HUES64 (cell line): ENCODE measurements at regions not wholly inside any gene's neighbourhood (a gene's known extent, or its start where the extent isn't known, plus 50 kb on each side); places are given as distances from the start of the nearest gene placed in this dataset.

Experiments
- H3K27ac ChIP-seq: 2 replicates; pipeline ENCODE4 v1.7.0; 2013; ENCODE audit warnings: low read depth, low read length, inconsistent platforms
- H3K27me3 ChIP-seq: 2 replicates; pipeline ENCODE4 v1.6.1; 2013; ENCODE audit warnings: mild to moderate bottlenecking, low read length; ENCODE audit not compliant: insufficient read depth
- H3K36me3 ChIP-seq: 2 replicates; pipeline ENCODE4 v1.6.1; 2013; ENCODE audit warnings: mild to moderate bottlenecking, low read length; ENCODE audit not compliant: insufficient read depth
- H3K4me1 ChIP-seq: 2 replicates; pipeline ENCODE4 v1.6.1; 2013; ENCODE audit warnings: mild to moderate bottlenecking, low read length, moderate library complexity; ENCODE audit not compliant: insufficient read depth
- H3K4me3 ChIP-seq: 2 replicates; pipeline ENCODE4 v1.5.1; 2013; ENCODE audit warnings: mild to moderate bottlenecking, low read length, moderate library complexity
- H3K9ac ChIP-seq: 2 replicates; pipeline ENCODE4 v1.6.1; 2013; ENCODE audit warnings: mild to moderate bottlenecking, low read depth, low read length
- H3K9me3 ChIP-seq: 2 replicates; pipeline ENCODE4 v1.6.1; 2013; ENCODE audit warnings: low read depth, low read length; ENCODE audit not compliant: insufficient read depth
- WGBS: fragments of 150-250, 120-280 bp; methylation state at CpG from one replicate; pipeline ENCODE4 v1.1.7; 2013; ENCODE audit warnings: missing lambda C conversion rate; 5-methylcytosine and 5-hydroxymethylcytosine counted together

- Histone ChIP-seq H3K4me3 (no peak overlapping the region), H3K4me1 (no peaks in the 10 kb centered on the region), H3K9ac (no peak overlapping the region), H3K36me3 (no peaks in the 10 kb centered on the region), H3K9me3 (no peaks in the 10 kb centered on the region), H3K27ac (no peak overlapping the region), H3K27me3 (no peaks in the 10 kb centered on the region)
- 98% methylated on average over 3 of the region's 3 CpGs for WGBS
Measured at GRCh38 chr13:97583907-97584497, 150.0 kb downstream of the RAP2A start.

- Histone ChIP-seq H3K4me1 (no peaks in the 10 kb centered on the region), H3K27me3 (no peaks in the 10 kb centered on the region), H3K36me3 (no peaks in the 10 kb centered on the region), H3K9ac (no peak overlapping the region), H3K4me3 (no peak overlapping the region), H3K9me3 (no peaks in the 10 kb centered on the region), H3K27ac (no peak overlapping the region)
- WGBS, result 100% methylated on average over 1 of the region's 1 CpG
Measured at GRCh38 chr13:97586941-97587340, 153.0 kb downstream of the RAP2A start.

GRCh38 chr13:97588993-97589392, 155.0 kb downstream of the RAP2A start:
- WGBS, result 100% methylated on average over 1 of the region's 1 CpG
- no peak overlapping the region for H3K4me3 ChIP-seq

GRCh38 chr13:97600458-97601075, 166.6 kb downstream of the RAP2A start:
- H3K4me3 ChIP-seq, result no peak overlapping the region
- no peak overlapping the region for H3K27ac ChIP-seq
- H3K9ac ChIP-seq, result no peak overlapping the region
- 54% methylated on average over 2 of the region's 3 CpGs for WGBS
- no peaks in the 10 kb centered on the region for H3K27me3 ChIP-seq
- peaks cover 16% of the 10 kb centered on the region for H3K9me3 ChIP-seq
- H3K4me1 ChIP-seq, result peaks cover 15% of the 10 kb centered on the region
- H3K36me3 ChIP-seq, result no peaks in the 10 kb centered on the region

More at GRCh38 chr13:97588993-97589392, 155.0 kb downstream of the RAP2A start:
- H3K27ac ChIP-seq, result no peak overlapping the region
- no peak overlapping the region for H3K9ac ChIP-seq
- no peaks in the 10 kb centered on the region for H3K27me3 ChIP-seq
- no peaks in the 10 kb centered on the region for H3K9me3 ChIP-seq
- no peaks in the 10 kb centered on the region for H3K36me3 ChIP-seq
- no peaks in the 10 kb centered on the region for H3K4me1 ChIP-seq

GRCh38 chr13:97615266-97615665, 181.3 kb downstream of the RAP2A start:
- H3K9me3 ChIP-seq, result no peaks in the 10 kb centered on the region
- H3K36me3 ChIP-seq, result no peaks in the 10 kb centered on the region
- H3K27me3 ChIP-seq, result no peaks in the 10 kb centered on the region
- peaks cover 4% of the 10 kb centered on the region; the same call in 1 of the 2 replicates for H3K4me1 ChIP-seq
- H3K27ac ChIP-seq, result no peak overlapping the region
- 96% methylated on average over 3 of the region's 3 CpGs for WGBS
- no peak overlapping the region for H3K4me3 ChIP-seq
- no peak overlapping the region for H3K9ac ChIP-seq

- no peaks in the 10 kb centered on the region; the same call in 1 of the 2 replicates for H3K27me3 ChIP-seq
- no peaks in the 10 kb centered on the region for H3K9me3 ChIP-seq
- no peak overlapping the region for H3K9ac ChIP-seq
- H3K4me3 ChIP-seq, result no peak overlapping the region
- H3K4me1 ChIP-seq, result peaks cover 4% of the 10 kb centered on the region; the same call in 1 of the 2 replicates
- no peaks in the 10 kb centered on the region for H3K36me3 ChIP-seq
- H3K27ac ChIP-seq, result no peak overlapping the region
Measured at GRCh38 chr13:97616385-97616784, 182.4 kb downstream of the RAP2A start.

- no peak overlapping the region for H3K9ac ChIP-seq
- no peaks in the 10 kb centered on the region for H3K9me3 ChIP-seq
- H3K36me3 ChIP-seq, result no peaks in the 10 kb centered on the region
- 95% methylated on average over 14 of the region's 15 CpGs for WGBS
- H3K27ac ChIP-seq, result no peak overlapping the region
- H3K27me3 ChIP-seq, result no peaks in the 10 kb centered on the region; the same call in 1 of the 2 replicates
- H3K4me3 ChIP-seq, result no peak overlapping the region
- 0 out of 2 replicates have a peak, but pooled peaks cover 3% of the 10 kb centered on the region for H3K4me1 ChIP-seq
Measured at GRCh38 chr13:97621025-97621424, 187.1 kb downstream of the RAP2A start.

GRCh38 chr13:97621631-97622030, 187.7 kb downstream of the RAP2A start:
- 41% methylated on average over 10 of the region's 10 CpGs for WGBS
- Histone ChIP-seq H3K27ac (no peak overlapping the region), H3K36me3 (no peaks in the 10 kb centered on the region), H3K9ac (no peak overlapping the region), H3K9me3 (no peaks in the 10 kb centered on the region), H3K27me3 (no peaks in the 10 kb centered on the region; the same call in 1 of the 2 replicates), H3K4me1 (0 out of 2 replicates have a peak, but pooled peaks cover 3% of the 10 kb centered on the region), H3K4me3 (no peak overlapping the region)

- Histone ChIP-seq H3K4me3 (no peak overlapping the region), H3K9me3 (peaks cover 9% of the 10 kb centered on the region; the same call in 1 of the 2 replicates), H3K27ac (no peak overlapping the region), H3K36me3 (no peaks in the 10 kb centered on the region), H3K9ac (no peak overlapping the region), H3K27me3 (no peaks in the 10 kb centered on the region), H3K4me1 (0 out of 2 replicates have a peak, but pooled peaks cover 3% of the 10 kb centered on the region)
- 80% methylated on average over 4 of the region's 4 CpGs for WGBS
Measured at GRCh38 chr13:97627566-97627965, 193.6 kb downstream of the RAP2A start.

GRCh38 chr13:97629601-97630272, 195.8 kb downstream of the RAP2A start:
- H3K27me3 ChIP-seq, result no peaks in the 10 kb centered on the region

GRCh38 chr13:97630725-97631124, 196.8 kb downstream of the RAP2A start:
- WGBS, result 92% methylated on average over 4 of the region's 4 CpGs
- H3K36me3 ChIP-seq, result no peaks in the 10 kb centered on the region
- no peak overlapping the region for H3K27ac ChIP-seq
- H3K4me3 ChIP-seq, result no peak overlapping the region
- peaks cover 10% of the 10 kb centered on the region; the same call in 1 of the 2 replicates for H3K9me3 ChIP-seq
- no peak overlapping the region for H3K9ac ChIP-seq
- no peaks in the 10 kb centered on the region for H3K27me3 ChIP-seq
- 0 out of 2 replicates have a peak, but pooled peaks cover 3% of the 10 kb centered on the region for H3K4me1 ChIP-seq

More at GRCh38 chr13:97629601-97630272, 195.8 kb downstream of the RAP2A start:
- Histone ChIP-seq H3K9me3 (peaks cover 10% of the 10 kb centered on the region; the same call in 1 of the 2 replicates), H3K4me1 (0 out of 2 replicates have a peak, but pooled peaks cover 3% of the 10 kb centered on the region), H3K9ac (no peak overlapping the region), H3K36me3 (no peaks in the 10 kb centered on the region), H3K4me3 (no peak overlapping the region), H3K27ac (no peak overlapping the region)
- WGBS, result 92% methylated on average over 6 of the region's 6 CpGs
